H54 (cell line): ENCODE measurements at regions not wholly inside any gene's neighbourhood (a gene's known extent, or its start where the extent isn't known, plus 50 kb on each side); places are given as distances from the start of the nearest gene placed in this dataset.
"Not testable (repeated sequence)": the region's sequence is repeated elsewhere in the genome, so short reads cannot be mapped to it uniquely, and the experiment has no call there.

ENCODE experiments used
- DNase-seq: peaks from one replicate; pipeline ENCODE4 v3.0.0; 2011; ENCODE audit warnings: low spot score, mixed read lengths; ENCODE audit not compliant: insufficient read length
- FAIRE-seq: peaks from 3 replicates; lab custom pipeline; 2011; peaks lifted over from hg19 to GRCh38; lab: Jason Lieb, UNC
- POLR2A ChIP-seq: IDR thresholded peaks from 2 replicates; pipeline ENCODE4 v1.6.1; 2011; ENCODE audit warnings: low read depth, mild to moderate bottlenecking, low read length

- no peak for TF ChIP-seq POLR2A
- DNase-seq (no peak), FAIRE-seq (peak; percentile 88)
Measured at GRCh38 chr18:39462436-39462835, 1896.8 kb upstream of the CELF4 start.

DNA sequence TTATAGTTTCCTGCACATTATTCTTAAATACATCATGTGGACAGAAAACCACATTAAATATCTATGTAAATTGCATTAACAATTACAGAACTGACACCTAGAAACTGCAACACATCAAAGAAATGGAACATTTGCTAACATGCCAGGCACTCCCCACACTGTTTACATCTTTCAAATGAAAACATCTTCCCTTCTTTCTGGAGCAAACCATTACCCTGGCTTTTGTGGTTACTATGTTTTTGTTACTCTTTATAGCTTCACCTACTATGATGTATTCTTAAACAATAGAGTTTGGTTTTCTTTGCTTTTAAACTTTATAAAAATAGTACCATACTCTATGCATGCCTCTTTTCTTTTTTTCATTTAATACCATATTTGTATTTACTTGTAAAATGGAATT is 1894.5 kb upstream of the CELF4 start:
- FAIRE-seq, result no peak
- TF ChIP-seq POLR2A, result no peak
- no peak for DNase-seq

GRCh38 chr18:39455285-39455684 is 1889.7 kb upstream of the CELF4 start:
- DNase-seq, result peak; percentile 7
- FAIRE-seq, result peak; percentile 95
- TF ChIP-seq POLR2A, result no peak

DNA sequence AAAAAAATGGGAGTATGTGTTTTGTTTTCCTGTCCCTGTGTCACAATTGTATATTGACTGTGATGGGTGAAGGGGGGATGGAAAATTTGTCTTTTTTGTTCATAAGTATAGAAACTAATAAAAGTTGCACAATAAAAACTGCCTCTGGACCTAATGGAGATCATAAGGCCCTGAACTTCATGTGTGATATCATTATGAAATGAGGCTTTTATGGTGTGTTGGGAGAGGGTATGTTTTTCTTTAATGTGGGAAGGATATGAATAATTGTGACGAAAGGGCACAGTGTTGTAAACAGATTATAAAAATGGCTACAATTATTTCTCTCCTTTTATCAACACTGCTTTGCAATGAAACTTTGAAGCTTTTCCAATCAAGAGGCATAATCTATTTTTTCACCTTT is 1889.3 kb upstream of the CELF4 start:
- DNase-seq (no peak), FAIRE-seq (no peak)
- TF ChIP-seq POLR2A, result no peak

DNA sequence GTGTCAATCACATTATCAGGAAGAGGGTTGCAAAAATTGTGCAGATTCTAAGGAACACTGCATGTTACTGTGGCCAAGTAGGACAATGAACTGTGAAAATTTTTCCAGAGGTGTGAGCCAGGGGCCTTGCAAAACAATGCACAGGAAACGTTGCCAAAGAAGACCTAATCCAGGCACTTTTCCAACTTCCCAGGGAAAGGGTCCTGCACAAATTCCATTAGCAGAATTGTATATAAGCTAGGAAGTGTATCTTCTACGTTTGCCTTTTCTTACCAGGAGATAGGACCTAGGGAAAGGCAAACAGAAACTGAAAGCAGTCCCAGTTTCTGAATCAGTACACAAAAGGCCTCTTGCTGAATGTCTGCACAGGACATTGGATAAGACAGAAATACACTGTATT is 1888.3 kb upstream of the CELF4 start:
- DNase-seq (no peak), FAIRE-seq (peak; percentile 33)
- TF ChIP-seq POLR2A, result no peak

DNA sequence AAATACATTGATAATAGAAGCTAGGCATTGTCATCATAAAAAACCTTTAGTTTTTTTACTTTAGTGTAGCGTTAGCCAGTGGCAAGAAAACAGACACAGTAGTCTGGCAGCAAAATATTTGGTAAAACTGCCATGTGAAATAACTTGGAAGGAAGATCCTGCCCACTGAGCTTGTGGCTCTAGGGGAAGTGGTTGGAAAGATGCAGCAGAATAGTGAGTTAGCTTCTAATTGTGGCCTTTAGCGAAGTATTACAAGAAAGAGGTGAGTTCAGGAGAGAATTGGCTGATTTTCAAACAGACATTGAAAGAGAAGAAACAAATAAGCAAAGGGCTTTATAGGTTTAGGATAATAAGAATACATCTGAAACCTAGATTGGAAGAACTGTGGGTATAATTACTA is 1887.8 kb upstream of the CELF4 start:
- DNase-seq (no peak), FAIRE-seq (no peak)
- no peak for TF ChIP-seq POLR2A

- FAIRE-seq, result no peak
- TF ChIP-seq POLR2A, result no peak
- DNase-seq, result no peak
Measured at GRCh38 chr18:39450958-39451357, 1885.4 kb upstream of the CELF4 start.

- no peak for DNase-seq
- no peak for TF ChIP-seq POLR2A
- no peak for FAIRE-seq
Measured at GRCh38 chr18:39449566-39449965, 1884.0 kb upstream of the CELF4 start.

DNA sequence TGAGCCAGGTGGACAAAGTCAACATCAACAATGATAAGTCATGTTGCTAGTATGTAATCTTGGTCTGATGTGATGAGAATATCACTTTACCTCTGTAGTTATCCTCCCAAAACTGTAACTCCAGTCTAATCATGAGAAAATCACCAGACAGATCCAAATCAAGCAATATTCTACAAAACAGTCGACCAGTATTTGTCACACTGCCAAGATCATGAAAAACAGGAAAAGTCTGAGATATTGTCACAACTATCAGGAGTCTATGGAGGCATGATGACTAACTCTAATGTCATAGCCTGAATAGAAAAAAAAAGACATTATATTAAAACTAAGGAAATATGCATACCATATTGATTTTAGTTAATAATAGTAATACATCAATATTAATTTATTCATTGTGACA is 1883.3 kb upstream of the CELF4 start:
- TF ChIP-seq POLR2A, result no peak
- no peak for DNase-seq
- no peak for FAIRE-seq

DNA sequence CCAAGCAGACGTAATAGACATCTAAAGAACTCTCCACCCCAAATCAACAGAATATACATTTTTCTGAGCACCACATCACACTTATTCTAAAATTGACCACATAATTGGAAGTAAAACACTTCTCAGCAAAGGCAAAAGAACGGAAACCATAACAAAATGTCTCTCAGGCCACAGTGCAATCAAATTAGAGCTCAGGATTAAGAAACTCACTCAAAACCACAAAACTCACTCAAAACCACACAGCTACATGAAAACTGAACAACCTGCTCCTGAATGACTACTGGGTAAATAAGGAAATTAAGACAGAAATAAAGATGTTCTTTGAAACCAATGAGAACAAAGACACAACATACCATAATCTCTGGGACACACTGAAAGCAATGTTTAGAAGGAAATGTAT is 1879.4 kb upstream of the CELF4 start:
- not testable (repeated sequence) for FAIRE-seq

GRCh38 chr18:39441648-39442047 is 1876.0 kb upstream of the CELF4 start:
- no peak for DNase-seq
- TF ChIP-seq POLR2A, result no peak
- FAIRE-seq, result no peak

More for the DNA sequence above, 1879.4 kb upstream of the CELF4 start:
- not testable (repeated sequence) for DNase-seq

DNA sequence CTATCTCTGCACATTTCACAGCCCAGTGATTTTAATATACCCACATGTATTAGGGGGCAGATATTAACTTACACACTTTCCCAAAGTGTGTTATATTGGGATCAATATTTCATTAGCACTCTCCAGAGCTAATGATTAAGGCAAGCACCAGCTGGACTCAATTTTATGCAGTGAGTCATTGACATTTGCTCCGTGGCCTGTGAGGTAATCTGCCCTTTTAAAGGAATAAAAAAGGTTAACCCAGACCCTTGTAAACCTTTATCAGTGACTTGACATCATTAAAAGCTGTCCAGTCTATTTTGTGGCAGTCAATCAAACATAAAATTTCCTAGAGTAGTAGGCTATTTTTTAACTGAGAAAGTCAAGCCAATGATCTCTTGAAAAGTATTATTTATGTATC is 1870.4 kb upstream of the CELF4 start:
- FAIRE-seq (no peak), DNase-seq (no peak)
- TF ChIP-seq POLR2A, result no peak

GRCh38 chr18:39435209-39435608 is 1869.6 kb upstream of the CELF4 start:
- TF ChIP-seq POLR2A, result no peak
- FAIRE-seq (no peak), DNase-seq (no peak)

DNA sequence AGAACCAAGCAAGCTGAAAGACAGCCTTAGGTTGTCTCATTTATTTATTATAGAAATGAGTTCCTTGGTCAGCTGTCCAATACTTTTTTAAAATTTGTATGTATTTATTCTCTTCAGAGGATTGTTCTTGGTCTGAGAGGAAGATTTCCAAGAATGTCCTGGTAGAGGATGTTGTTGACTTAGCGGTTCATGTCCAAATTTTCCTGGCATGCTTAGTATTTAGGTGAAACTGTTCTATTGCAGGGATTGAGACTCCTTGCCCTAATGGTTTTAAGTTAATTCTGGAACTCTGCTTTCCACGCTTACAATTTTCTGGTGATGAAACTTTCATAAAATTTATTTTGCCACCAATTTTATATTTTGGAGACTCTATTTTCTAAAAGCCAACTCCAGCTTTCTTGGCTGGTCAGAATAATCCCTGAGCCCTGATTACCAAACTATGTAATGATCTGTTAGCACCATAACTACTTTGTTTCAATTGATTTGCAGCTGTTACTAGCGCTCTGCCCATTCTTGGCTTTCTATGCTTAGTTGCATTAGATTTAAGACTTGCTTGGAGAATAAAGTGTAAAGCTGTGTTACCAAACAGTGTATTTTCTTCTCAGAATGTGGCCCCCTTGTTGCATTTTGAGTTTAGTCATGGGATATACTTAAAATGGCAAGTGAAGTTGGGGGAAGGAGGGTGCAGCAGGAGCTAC is 1868.8 kb upstream of the CELF4 start:
- no peak for TF ChIP-seq POLR2A
- no peak for FAIRE-seq
- no peak for DNase-seq

DNA sequence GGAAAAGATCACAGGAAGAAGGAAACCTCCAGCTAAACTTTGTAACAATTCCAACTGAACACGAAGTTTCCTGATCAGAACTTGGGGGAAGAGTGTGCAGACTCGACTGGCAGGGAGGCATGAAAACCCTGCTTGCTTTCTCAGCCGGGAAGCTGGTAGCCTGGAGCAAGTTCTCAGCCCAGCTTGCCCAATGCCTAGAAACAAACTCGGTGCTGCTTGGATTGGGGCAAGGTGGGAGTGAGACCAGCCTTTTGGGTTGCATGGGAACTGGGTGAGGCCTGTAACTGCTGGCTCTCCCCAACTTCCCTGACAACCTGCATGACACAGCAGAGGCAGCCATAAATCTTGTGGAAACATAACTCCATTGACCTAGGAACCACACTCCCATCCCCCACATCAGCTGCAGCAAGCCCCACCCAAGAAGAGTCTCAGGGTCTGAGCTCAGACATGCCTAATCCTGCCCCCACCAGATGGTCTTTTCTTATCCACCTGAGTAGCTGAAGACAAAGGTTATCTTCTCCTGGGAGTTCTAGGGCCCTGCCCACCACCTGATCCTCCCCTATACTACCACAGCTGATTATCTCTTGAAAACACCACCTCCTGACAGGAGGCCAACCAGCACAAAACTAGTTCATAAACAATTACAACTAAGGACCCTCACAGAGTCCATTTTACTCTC is 1859.7 kb upstream of the CELF4 start:
- FAIRE-seq, result no peak
- no peak for DNase-seq
- TF ChIP-seq POLR2A, result no peak
